Sigmoid colon (tissue), 6 donors: ENCODE measurements at regions not wholly inside any gene's neighbourhood (a gene's known extent, or its start where the extent isn't known, plus 50 kb on each side); places are given as distances from the start of the nearest gene placed in this dataset.

ENCODE experiments used
- DNase-seq: peaks from one replicate; pipeline ENCODE4 v3.0.0-alpha.2; 2019
- H3K27ac ChIP-seq, 4 donors: fragments of 200-600 bp; sonication (generic); one replicate each; pipeline ENCODE4 v1.5.1; 2016 to 2019; ENCODE audit warnings: mild to moderate bottlenecking in 1 of 4
- H3K27me3 ChIP-seq, 3 donors: fragments of 200-600 bp; sonication (generic); one replicate each; pipeline ENCODE4 v1.5.1; 2019; ENCODE audit warnings: mild to moderate bottlenecking in 1 of 3
- H3K36me3 ChIP-seq, 4 donors: fragments of 200-600 bp; sonication (generic); one replicate each; pipeline ENCODE4 v1.5.1; 2016 to 2019
- H3K4me1 ChIP-seq, 4 donors: fragments of 200-600 bp; sonication (generic); one replicate each; pipeline ENCODE4 v1.5.1; 2017 to 2019
- H3K4me3 ChIP-seq, 4 donors: fragments of 200-600 bp; sonication (generic); one replicate each; pipeline ENCODE4 v1.5.1; 2017 to 2019; ENCODE audit warnings: mild to moderate bottlenecking in 2 of 4, moderate library complexity in 1 of 4
- H3K9me3 ChIP-seq, 4 donors: fragments of 200-600 bp in 3 of 4; sonication (generic) in 3 of 4; one replicate each; pipeline versions ENCODE4 v1.5.1 to v1.6.1; 2013 to 2019
- CTCF ChIP-seq, 4 experiments: fragments of 450-650 bp in 3 of 4; fragments of 200-600 bp in 1 of 4; IDR thresholded peaks; one replicate each; pipeline ENCODE4 v1.5.1; 2016 to 2019; ENCODE audit warnings: antibody characterized with exemption in 4 of 4, mild to moderate bottlenecking in 3 of 4, moderate library complexity in 2 of 4
- EP300 ChIP-seq, 4 donors: sonication (generic); formaldehyde crosslinking; IDR thresholded peaks; one replicate each; pipeline ENCODE4 v1.6.1; 2017; ENCODE audit warnings: antibody characterized with exemption in 4 of 4
- POLR2A ChIP-seq, 2 donors: fragments of 450-650 bp; IDR thresholded peaks; one replicate each; pipeline ENCODE4 v1.6.1; 2016; ENCODE audit warnings: antibody characterized with exemption in 2 of 2, mild to moderate bottlenecking in 2 of 2, moderate library complexity in 2 of 2
- POLR2AphosphoS5 ChIP-seq, 4 donors: sonication (generic); formaldehyde crosslinking; IDR thresholded peaks; one replicate each; pipeline ENCODE4 v1.6.1; 2017; ENCODE audit warnings: antibody characterized with exemption in 4 of 4
- WGBS, 2 donors: extraction: QIAGEN DNeasy Blood & Tissue Kit; methylation state at CpG; one replicate each; pipeline ENCODE4 v1.1.7; 2013; 5-methylcytosine and 5-hydroxymethylcytosine counted together
- intact Hi-C: fragments of 100-400 bp; cut with DNase I; formaldehyde crosslinking; loops from one replicate; pipeline ENCODE4 v1.15.1; 2023
- donor health status: healthy with polysubstance abuse.
- donor health status: healthy.

GRCh38 chr3:187997490-187997889 is 156.5 kb upstream of the LPP start:
- H3K4me1 ChIP-seq: no peaks in the 10 kb centered on the region
- TF ChIP-seq CTCF (IDR thresholded peaks at IDR 0.05): no peak
- no peak for TF ChIP-seq POLR2AphosphoS5 (IDR thresholded peaks at IDR 0.05)
- TF ChIP-seq POLR2A (IDR thresholded peaks at IDR 0.05): no peak
- TF ChIP-seq EP300 (IDR thresholded peaks at IDR 0.05): no peak
- H3K4me3 ChIP-seq: no peak overlapping the region
- no peaks in the 10 kb centered on the region for H3K27me3 ChIP-seq
- DNase-seq: no peak
- 61 to 81% methylated on average over 5 of the region's 5 CpGs for WGBS, 2 donors
- H3K9me3 ChIP-seq: no peaks in the 10 kb centered on the region
- intact Hi-C loops: no loop called here
- no peak overlapping the region for H3K27ac ChIP-seq
- H3K36me3 ChIP-seq: no peaks in the 10 kb centered on the region

GRCh38 chr3:187997946-187998561 is 155.9 kb upstream of the LPP start:
- H3K4me3 ChIP-seq: no peak overlapping the region
- no peak for DNase-seq
- H3K9me3 ChIP-seq: no peaks in the 10 kb centered on the region
- no peaks in the 10 kb centered on the region for H3K4me1 ChIP-seq
- no peak overlapping the region for H3K27ac ChIP-seq
- no peaks in the 10 kb centered on the region for H3K27me3 ChIP-seq
- H3K36me3 ChIP-seq: no peaks in the 10 kb centered on the region
- intact Hi-C loops: no loop called here
- WGBS, 2 donors: 27 to 75% methylated on average over 9 of the region's 9 CpGs
- TF ChIP-seq POLR2A (IDR thresholded peaks at IDR 0.05): no peak
- TF ChIP-seq CTCF (IDR thresholded peaks at IDR 0.05): no peak
- no peak for TF ChIP-seq POLR2AphosphoS5 (IDR thresholded peaks at IDR 0.05)

- Histone ChIP-seq H3K27ac (no peak overlapping the region), H3K27me3 (no peaks in the 10 kb centered on the region), H3K4me3 (no peak overlapping the region), H3K9me3 (no peaks in the 10 kb centered on the region), H3K4me1 (no peaks in the 10 kb centered on the region), H3K36me3 (no peaks in the 10 kb centered on the region)
- 41 to 78% methylated on average over 3 of the region's 3 CpGs for WGBS, 2 donors
- intact Hi-C loops: no loop called here
- no peak for DNase-seq
- TF ChIP-seq EP300 (IDR thresholded peaks at IDR 0.05): no peak
- TF ChIP-seq POLR2A (IDR thresholded peaks at IDR 0.05): no peak
- TF ChIP-seq POLR2AphosphoS5 (IDR thresholded peaks at IDR 0.05): no peak
- no peak for TF ChIP-seq CTCF (IDR thresholded peaks at IDR 0.05)
These were observed 155.3 kb upstream of the LPP start for GRCh38 chr3:187998611-187999010.

GRCh38 chr3:187999821-188000220 is 154.1 kb upstream of the LPP start:
- H3K4me1 ChIP-seq: no peaks in the 10 kb centered on the region
- DNase-seq: no peak
- H3K4me3 ChIP-seq: no peak overlapping the region
- no peak for TF ChIP-seq EP300 (IDR thresholded peaks at IDR 0.05)
- no peak for TF ChIP-seq POLR2A (IDR thresholded peaks at IDR 0.05)
- no peak for TF ChIP-seq CTCF (IDR thresholded peaks at IDR 0.05)
- no peak for TF ChIP-seq POLR2AphosphoS5 (IDR thresholded peaks at IDR 0.05)
- no peaks in the 10 kb centered on the region for H3K9me3 ChIP-seq
- no peaks in the 10 kb centered on the region for H3K36me3 ChIP-seq
- whole genome bisulfite sequencing, 2 donors: 40 to 68% methylated on average over 4 of the region's 4 CpGs
- no peaks in the 10 kb centered on the region for H3K27me3 ChIP-seq
- H3K27ac ChIP-seq: no peak overlapping the region
- intact Hi-C loops: no loop called here

GRCh38 chr3:188000361-188000861 is 153.5 kb upstream of the LPP start:
- 15 to 40% methylated on average over 6 of the region's 6 CpGs for WGBS, 2 donors
- Histone ChIP-seq H3K36me3 (no peaks in the 10 kb centered on the region), H3K4me1 (no peaks in the 10 kb centered on the region), H3K27ac (no peak overlapping the region), H3K4me3 (no peak overlapping the region), H3K27me3 (no peaks in the 10 kb centered on the region), H3K9me3 (no peaks in the 10 kb centered on the region)
- no peak for DNase-seq
- no peak for TF ChIP-seq EP300 (IDR thresholded peaks at IDR 0.05)
- no peak for TF ChIP-seq POLR2AphosphoS5 (IDR thresholded peaks at IDR 0.05)
- TF ChIP-seq CTCF (IDR thresholded peaks at IDR 0.05): no peak
- no peak for TF ChIP-seq POLR2A (IDR thresholded peaks at IDR 0.05)
- intact Hi-C loops: no loop called here
